A673 (cell line): ENCODE measurements at regions not wholly inside any gene's neighbourhood (a gene's known extent, or its start where the extent isn't known, plus 50 kb on each side); places are given as distances from the start of the nearest gene placed in this dataset.
"Not testable (repeated sequence)": the region's sequence is repeated elsewhere in the genome, so short reads cannot be mapped to it uniquely, and the experiment has no call there.

Experiments used
- BruUV-seq: library from RNA; stranded (reverse); fragments of 400-500 nt; replicated peaks from 2 replicates; lab custom pipeline; 2021; lab: Mats Ljungman, UMichigan
- CTCF ChIA-PET: fragments of 300-600 bp; sonication (Branson Sonifier 250); formaldehyde crosslinking; loops from one replicate; lab custom pipeline; 2022; ENCODE audit warnings: antibody characterized with exemption; lab: Charles Lee
- POLR2A ChIA-PET: fragments of 300-600 bp; sonication (Branson Sonifier 250); formaldehyde crosslinking; loops from one replicate; lab custom pipeline; 2022; ENCODE audit warnings: antibody characterized with exemption; ENCODE audit not compliant: low non-redundant PET; lab: Charles Lee
- DNase-seq: peaks from one replicate; pipeline ENCODE4 v3.0.0-alpha.2; 2015; ENCODE audit warnings: low spot score
- H3K27ac ChIP-seq: fragments of 200-600 bp; sonication (generic); 2 replicates; pipeline ENCODE4 v1.5.1; 2016; ENCODE audit warnings: mixed run types, low read depth, mild to moderate bottlenecking, mixed read lengths, antibody characterized with exemption, low read length; ENCODE audit not compliant: poor library complexity, severe bottlenecking
- H3K27me3 ChIP-seq: fragments of 200-600 bp; sonication (generic); replicated peaks from 2 replicates; pipeline ENCODE4 v1.6.1; 2017; ENCODE audit warnings: mixed run types, low read depth, mild to moderate bottlenecking, mixed read lengths, antibody characterized with exemption, low read length; ENCODE audit not compliant: insufficient read depth, poor library complexity
- H3K36me3 ChIP-seq: fragments of 200-600 bp; sonication (generic); 2 replicates; pipeline ENCODE4 v1.6.1; 2016; ENCODE audit warnings: mixed run types, mild to moderate bottlenecking, mixed read lengths, antibody characterized with exemption, low read length; ENCODE audit not compliant: insufficient read depth, poor library complexity, severe bottlenecking
- H3K4me1 ChIP-seq: fragments of 200-600 bp; sonication (generic); 2 replicates; pipeline ENCODE4 v1.6.1; 2017; ENCODE audit warnings: mixed run types, mild to moderate bottlenecking, mixed read lengths, antibody characterized with exemption, low read length; ENCODE audit not compliant: insufficient read depth, poor library complexity, severe bottlenecking
- H3K4me3 ChIP-seq: fragments of 200-600 bp; sonication (generic); 2 replicates; pipeline ENCODE4 v1.5.1; 2016; ENCODE audit warnings: low read depth, mixed run types, mild to moderate bottlenecking, mixed read lengths, low read length; ENCODE audit not compliant: poor library complexity, severe bottlenecking
- H3K9me3 ChIP-seq: fragments of 200-600 bp; sonication (generic); 2 replicates; pipeline ENCODE4 v1.6.1; 2016; ENCODE audit warnings: mixed run types, low read depth, mild to moderate bottlenecking, mixed read lengths, antibody characterized with exemption, low read length; ENCODE audit not compliant: poor library complexity, severe bottlenecking
- CTCF ChIP-seq: fragments of 300-800, 200-600 bp; sonication (generic); conservative IDR thresholded peaks from 2 replicates; pipeline ENCODE4 v1.5.1; 2017; ENCODE audit warnings: low read depth, mild to moderate bottlenecking, antibody characterized with exemption, low read length, moderate library complexity, mixed read lengths
- EZH2 ChIP-seq: fragments of 200-600 bp; sonication (generic); IDR thresholded peaks from 2 replicates; pipeline ENCODE4 v1.6.1; 2017; ENCODE audit warnings: borderline replicate concordance, low read depth, mild to moderate bottlenecking, mixed read lengths, antibody characterized with exemption, low read length; ENCODE audit not compliant: poor library complexity, severe bottlenecking
- intact Hi-C: fragments of 100-400 bp; cut with micrococcal nuclease; formaldehyde crosslinking; loops from one replicate; pipeline ENCODE4 v1.10.0; 2022; ENCODE audit not compliant: unreplicated experiment

- Histone ChIP-seq H3K27me3 (no peaks in the 10 kb centered on the region), H3K9me3 (no peaks in the 10 kb centered on the region), H3K36me3 (no peaks in the 10 kb centered on the region), H3K27ac (no peak overlapping the region), H3K4me3 (no peak overlapping the region), H3K4me1 (no peaks in the 10 kb centered on the region)
- ChIA-PET CTCF (no interaction called here), POLR2A (no interaction called here)
- intact Hi-C loops = no loop called here
- DNase-seq = no peak
- TF ChIP-seq EZH2 = no peak
- TF ChIP-seq CTCF = no peak
- BruUV-seq = no TSS peak
These were observed 343.1 kb downstream of the OXSM start for GRCh38 chr3:26132942-26133341.

- Histone ChIP-seq H3K4me3 (no peak overlapping the region), H3K27me3 (no peaks in the 10 kb centered on the region), H3K9me3 (peaks cover 11% of the 10 kb centered on the region), H3K36me3 (no peaks in the 10 kb centered on the region), H3K27ac (no peak overlapping the region), H3K4me1 (no peaks in the 10 kb centered on the region)
- ChIA-PET POLR2A (no interaction called here), CTCF (no interaction called here)
- intact Hi-C loops = no loop called here
- no TSS peak for BruUV-seq
- DNase-seq = no peak
- TF ChIP-seq CTCF (no peak), EZH2 (no peak)
These were observed 351.4 kb downstream of the OXSM start for GRCh38 chr3:26141296-26141695.

- H3K27ac ChIP-seq = no peak overlapping the region
- DNase-seq = no peak
- intact Hi-C loops = no loop called here
- no peaks in the 10 kb centered on the region for H3K9me3 ChIP-seq
- TF ChIP-seq CTCF = no peak
- TF ChIP-seq EZH2 = no peak
- H3K4me1 ChIP-seq = no peaks in the 10 kb centered on the region
- no peaks in the 10 kb centered on the region for H3K27me3 ChIP-seq
- CTCF ChIA-PET = no interaction called here
- H3K36me3 ChIP-seq = no peaks in the 10 kb centered on the region
- POLR2A ChIA-PET = no interaction called here
- H3K4me3 ChIP-seq = no peak overlapping the region
- no TSS peak for BruUV-seq
These were observed 355.9 kb downstream of the OXSM start for GRCh38 chr3:26145769-26146168.

GRCh38 chr3:26157428-26157827 is 367.5 kb downstream of the OXSM start:
- BruUV-seq, H3K4me3 ChIP-seq, DNase-seq, POLR2A ChIA-PET, H3K4me1 ChIP-seq, CTCF ChIA-PET, H3K27me3 ChIP-seq, intact Hi-C loops, H3K36me3 ChIP-seq, H3K9me3 ChIP-seq, H3K27ac ChIP-seq: not testable (repeated sequence)
